Smooth muscle cell (in vitro differentiated cells): ENCODE measurements at regions not wholly inside any gene's neighbourhood (a gene's known extent, or its start where the extent isn't known, plus 50 kb on each side); places are given as distances from the start of the nearest gene placed in this dataset.
A peak's percentile ranks its signal among the peaks of the same experiment; 100 is the strongest.

Experiments
- DNase-seq: peaks from one replicate; lab custom pipeline; 2025; ENCODE audit not compliant: unreplicated experiment; lab: John Stamatoyannopoulos, UW
- H2AFZ ChIP-seq: fragments of 200-600 bp; sonication (generic); 2 replicates; pipeline ENCODE4 v1.6.0; 2016; ENCODE audit warnings: antibody characterized with exemption, low read depth, mild to moderate bottlenecking
- H3F3A ChIP-seq: fragments of 200-600 bp; sonication (generic); 2 replicates; pipeline ENCODE4 v1.6.0; 2017; ENCODE audit warnings: antibody characterized with exemption, low read depth
- H3K27ac ChIP-seq: fragments of 200-600 bp; sonication (generic); 2 replicates; pipeline ENCODE4 v1.5.1; 2016; ENCODE audit warnings: low read depth, mild to moderate bottlenecking
- H3K27me3 ChIP-seq: fragments of 200-600 bp; sonication (generic); 2 replicates; pipeline ENCODE4 v1.6.1; 2016; ENCODE audit warnings: low read depth, mild to moderate bottlenecking
- H3K36me3 ChIP-seq: fragments of 200-600 bp; sonication (generic); 2 replicates; pipeline ENCODE4 v1.5.1; 2016; ENCODE audit warnings: low read depth
- H3K4me1 ChIP-seq: fragments of 200-600 bp; sonication (generic); 2 replicates; pipeline ENCODE4 v1.5.1; 2016; ENCODE audit warnings: low read depth
- H3K4me2 ChIP-seq: fragments of 200-600 bp; sonication (generic); 2 replicates; pipeline ENCODE4 v1.6.0; 2016; ENCODE audit warnings: mild to moderate bottlenecking
- H3K4me3 ChIP-seq: fragments of 200-600 bp; sonication (generic); 2 replicates; pipeline ENCODE4 v1.5.1; 2016; ENCODE audit warnings: mild to moderate bottlenecking
- H3K79me2 ChIP-seq: fragments of 200-600 bp; sonication (generic); 2 replicates; pipeline ENCODE4 v1.6.0; 2016; ENCODE audit warnings: low read depth, mild to moderate bottlenecking
- H3K9ac ChIP-seq: fragments of 200-600 bp; sonication (generic); 2 replicates; pipeline ENCODE4 v1.6.0; 2016; ENCODE audit warnings: low read depth
- H3K9me3 ChIP-seq: fragments of 200-600 bp; sonication (generic); replicated peaks from 2 replicates; pipeline ENCODE4 v1.5.1; 2016; ENCODE audit warnings: low read depth
- H4K20me1 ChIP-seq: fragments of 200-600 bp; sonication (generic); 2 replicates; pipeline ENCODE4 v1.6.0; 2016; ENCODE audit warnings: low read depth
- CTCF ChIP-seq: fragments of 200-600 bp; sonication (generic); IDR thresholded peaks from 2 replicates; pipeline ENCODE4 v1.5.1; 2017; ENCODE audit warnings: borderline replicate concordance, mild to moderate bottlenecking, antibody characterized with exemption; ENCODE audit not compliant: insufficient read depth, poor library complexity, severe bottlenecking
- WGBS: methylation state at CpG from one replicate; pipeline ENCODE4 v1.1.7; 2016; ENCODE audit warnings: low lambda C conversion rate; 5-methylcytosine and 5-hydroxymethylcytosine counted together

- WGBS = 68% methylated on average over 8 of the region's 8 CpGs
- Histone ChIP-seq H2AFZ (no peak overlapping the region), H3K27ac (no peak overlapping the region), H4K20me1 (peaks cover 6% of the 10 kb centered on the region), H3K9me3 (no peaks in the 10 kb centered on the region), H3K27me3 (peaks cover 5% of the 10 kb centered on the region), H3K4me3 (no peak overlapping the region), H3K4me1 (peaks cover 7% of the 10 kb centered on the region), H3F3A (no peaks in the 10 kb centered on the region), H3K4me2 (no peak overlapping the region), H3K79me2 (peaks cover 4% of the 10 kb centered on the region), H3K36me3 (no peaks in the 10 kb centered on the region), H3K9ac (no peak overlapping the region)
- no peak for DNase-seq
- TF ChIP-seq CTCF = no peak
Observed at GRCh38 chr16:31699601-31700000, 171.9 kb downstream of the AHSP start.

GRCh38 chr16:31700200-31700529 lies 172.5 kb downstream of the AHSP start:
- 13% methylated on average over 8 of the region's 8 CpGs for WGBS

GRCh38 chr16:31700530-31701388 lies 172.8 kb upstream of the ZNF267 start:
- DNase-seq = no peak
- H3K27ac ChIP-seq = no peak overlapping the region

More at GRCh38 chr16:31700200-31700529, 172.5 kb downstream of the AHSP start:
- H3K4me2 ChIP-seq = peak overlapping the region; percentile 96
- H3K9me3 ChIP-seq = no peaks in the 10 kb centered on the region
- peaks cover 5% of the 10 kb centered on the region for H3K27me3 ChIP-seq
- peak overlapping the region; percentile 98 for H3K4me3 ChIP-seq
- H3K9ac ChIP-seq = peak overlapping the region; percentile 89
- H3K79me2 ChIP-seq = peaks cover 4% of the 10 kb centered on the region
- no peak overlapping the region for H3K27ac ChIP-seq
- DNase-seq = no peak
- H3F3A ChIP-seq = no peaks in the 10 kb centered on the region
- TF ChIP-seq CTCF = no peak
- H3K36me3 ChIP-seq = no peaks in the 10 kb centered on the region
- H3K4me1 ChIP-seq = peaks cover 7% of the 10 kb centered on the region
- peaks cover 6% of the 10 kb centered on the region for H4K20me1 ChIP-seq
- H2AFZ ChIP-seq = peak overlapping the region; percentile 99

More at GRCh38 chr16:31700530-31701388, 172.8 kb upstream of the ZNF267 start:
- H3K9me3 ChIP-seq = no peaks in the 10 kb centered on the region
- peaks cover 6% of the 10 kb centered on the region for H4K20me1 ChIP-seq
- no peak for TF ChIP-seq CTCF
- H3F3A ChIP-seq = no peaks in the 10 kb centered on the region
- H3K4me3 ChIP-seq = peak overlapping the region; percentile 98
- H3K4me1 ChIP-seq = peaks cover 7% of the 10 kb centered on the region
- peaks cover 4% of the 10 kb centered on the region for H3K79me2 ChIP-seq
- H3K27me3 ChIP-seq = peaks cover 5% of the 10 kb centered on the region
- peak overlapping the region; percentile 89 for H3K9ac ChIP-seq
- no peaks in the 10 kb centered on the region for H3K36me3 ChIP-seq
- WGBS = 1% methylated on average over 55 of the region's 56 CpGs
- peak overlapping the region; percentile 99 for H2AFZ ChIP-seq
- peak overlapping the region; percentile 96 for H3K4me2 ChIP-seq
